CD4-positive, alpha-beta T cell (primary cell): ENCODE measurements at regions not wholly inside any gene's neighbourhood (a gene's known extent, or its start where the extent isn't known, plus 50 kb on each side); places are given as distances from the start of the nearest gene placed in this dataset.

Source experiments
- ATAC-seq: fragments of 200-7000 bp; cut with Tn5 transposase; one replicate; pipeline ENCODE4 v1.10.0; 2022; ENCODE audit warnings: mild to moderate bottlenecking; ENCODE audit not compliant: poor library complexity
- CTCF ChIA-PET: fragments of 350-600 bp; sonication (Branson Sonifier 250); formaldehyde crosslinking; loops from one replicate; lab custom pipeline; 2021; ENCODE audit warnings: antibody characterized with exemption, inconsistent platforms; lab: Charles Lee
- POLR2A ChIA-PET: fragments of 350-600 bp; sonication (Branson Sonifier 250); formaldehyde crosslinking; loops from one replicate; lab custom pipeline; 2021; ENCODE audit warnings: antibody characterized with exemption, inconsistent platforms; lab: Charles Lee
- DNase-seq, 14 experiments: peaks; one replicate each; pipeline ENCODE4 v3.0.0-alpha.2; 2013 to 2020; ENCODE audit warnings: mixed read lengths in 2 of 14
- H3K27ac ChIP-seq, 2 donors: one replicate each; pipeline versions ENCODE4 v1.5.1 to v1.7.0; 2013; ENCODE audit warnings: low read length in 2 of 2, low read depth in 1 of 2, mild to moderate bottlenecking in 1 of 2
- H3K27me3 ChIP-seq, 2 experiments: 1 replicate in 1 of 2; 2 replicates in 1 of 2; pipeline versions ENCODE4 v1.6.1 to v1.7.0; 2013; ENCODE audit warnings: low read length in 2 of 2, control low read depth in 1 of 2, mild to moderate bottlenecking in 1 of 2, moderate library complexity in 1 of 2; ENCODE audit not compliant: insufficient read depth in 2 of 2, control insufficient read depth in 1 of 2
- H3K36me3 ChIP-seq: one replicate; pipeline ENCODE4 v1.6.1; 2013; ENCODE audit warnings: low read length, control low read depth; ENCODE audit not compliant: insufficient read depth
- H3K4me1 ChIP-seq: one replicate; pipeline ENCODE4 v1.6.1; 2013; ENCODE audit warnings: low read length, control low read depth; ENCODE audit not compliant: insufficient read depth
- H3K4me3 ChIP-seq: one replicate; pipeline ENCODE4 v1.5.1; 2013; ENCODE audit warnings: mild to moderate bottlenecking, low read length, moderate library complexity
- H3K9me3 ChIP-seq, 2 experiments: 1 replicate in 1 of 2; 2 replicates in 1 of 2; pipeline versions ENCODE4 v1.6.1 to v1.7.0; 2013; ENCODE audit warnings: low read length in 2 of 2, mild to moderate bottlenecking in 2 of 2, control low read depth in 1 of 2, moderate library complexity in 1 of 2; ENCODE audit not compliant: control insufficient read depth in 1 of 2, insufficient read depth in 1 of 2
- H3K27ac Mint-ChIP-seq: one replicate; pipeline ENCODE4 v1.8.0; 2020; ENCODE audit warnings: mixed read lengths
- H3K27me3 Mint-ChIP-seq: one replicate; pipeline ENCODE4 v1.8.0; 2021; ENCODE audit warnings: mixed read lengths
- H3K36me3 Mint-ChIP-seq: one replicate; pipeline ENCODE4 v1.8.0; 2021; ENCODE audit warnings: low read depth, mixed read lengths
- H3K4me1 Mint-ChIP-seq: one replicate; pipeline ENCODE4 v1.8.0; 2021; ENCODE audit warnings: low read depth, mixed read lengths
- H3K4me3 Mint-ChIP-seq: one replicate; pipeline ENCODE4 v1.8.0; 2020; ENCODE audit warnings: mild to moderate bottlenecking, mixed read lengths
- H3K9me3 Mint-ChIP-seq: one replicate; pipeline ENCODE4 v1.8.0; 2020; ENCODE audit warnings: mixed read lengths
- intact Hi-C, 2 experiments: fragments of 100-400 bp; cut with DNase I in 1 of 2; cut with micrococcal nuclease in 1 of 2; formaldehyde crosslinking; loops; one replicate each; pipeline versions ENCODE4 v1.15.1 to v1.9.0; 2023 to 2025; cut with DNase I, micrococcal nuclease
- TF ChIP-seq, protein P1 (sequence below): fragments of 200-600 bp; IDR thresholded peaks from one replicate; pipeline ENCODE4 v1.8.0; 2022; ENCODE audit warnings: antibody characterized with exemption, mild to moderate bottlenecking

DNA sequence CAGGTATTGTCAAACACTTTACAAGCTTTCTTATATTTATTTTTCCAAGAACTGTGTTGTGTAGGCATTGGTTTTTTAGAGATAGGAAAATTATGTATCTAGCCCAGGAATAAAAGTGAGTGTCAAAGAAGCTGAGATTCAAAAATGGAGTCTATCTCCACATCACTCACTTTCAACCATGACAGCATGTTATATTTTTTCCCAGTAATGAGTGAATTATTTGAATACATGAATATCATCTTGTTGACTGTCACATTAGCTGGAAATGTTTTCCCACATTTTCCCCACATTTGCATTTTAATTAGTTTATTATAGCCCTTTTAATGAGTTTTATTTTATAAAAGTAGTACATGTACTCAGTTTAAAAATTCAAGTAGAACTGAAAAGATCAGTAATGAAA is 693.7 kb downstream of the PCDH18 start:
- intact Hi-C loops = no loop called here
- Mint-ChIP-seq H3K9me3 (peaks cover 8% of the 10 kb centered on the region), H3K27me3 (no peaks in the 10 kb centered on the region), H3K36me3 (no peaks in the 10 kb centered on the region), H3K4me3 (no peak overlapping the region), H3K27ac (no peak overlapping the region), H3K4me1 (no peaks in the 10 kb centered on the region)
- H3K27me3 ChIP-seq = no peaks in the 10 kb centered on the region
- DNase-seq = no peak
- no peaks in the 10 kb centered on the region for H3K36me3 ChIP-seq
- POLR2A ChIA-PET = interaction anchor here (0.6 kb wide), 1 partner anchor 381 kb away, joined by 3 read pairs; no protein-coding TSS in a partner anchor
- H3K4me1 ChIP-seq = no peaks in the 10 kb centered on the region
- CTCF ChIA-PET = no interaction called here
- no peak for ATAC-seq
- TF ChIP-seq, protein P1, sequence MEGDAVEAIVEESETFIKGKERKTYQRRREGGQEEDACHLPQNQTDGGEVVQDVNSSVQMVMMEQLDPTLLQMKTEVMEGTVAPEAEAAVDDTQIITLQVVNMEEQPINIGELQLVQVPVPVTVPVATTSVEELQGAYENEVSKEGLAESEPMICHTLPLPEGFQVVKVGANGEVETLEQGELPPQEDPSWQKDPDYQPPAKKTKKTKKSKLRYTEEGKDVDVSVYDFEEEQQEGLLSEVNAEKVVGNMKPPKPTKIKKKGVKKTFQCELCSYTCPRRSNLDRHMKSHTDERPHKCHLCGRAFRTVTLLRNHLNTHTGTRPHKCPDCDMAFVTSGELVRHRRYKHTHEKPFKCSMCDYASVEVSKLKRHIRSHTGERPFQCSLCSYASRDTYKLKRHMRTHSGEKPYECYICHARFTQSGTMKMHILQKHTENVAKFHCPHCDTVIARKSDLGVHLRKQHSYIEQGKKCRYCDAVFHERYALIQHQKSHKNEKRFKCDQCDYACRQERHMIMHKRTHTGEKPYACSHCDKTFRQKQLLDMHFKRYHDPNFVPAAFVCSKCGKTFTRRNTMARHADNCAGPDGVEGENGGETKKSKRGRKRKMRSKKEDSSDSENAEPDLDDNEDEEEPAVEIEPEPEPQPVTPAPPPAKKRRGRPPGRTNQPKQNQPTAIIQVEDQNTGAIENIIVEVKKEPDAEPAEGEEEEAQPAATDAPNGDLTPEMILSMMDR = no peak
- H3K27ac ChIP-seq = no peak overlapping the region
- H3K9me3 ChIP-seq = peaks cover 0 to 4% of the 10 kb centered on the region in 2 experiments
- no peak overlapping the region for H3K4me3 ChIP-seq

DNA sequence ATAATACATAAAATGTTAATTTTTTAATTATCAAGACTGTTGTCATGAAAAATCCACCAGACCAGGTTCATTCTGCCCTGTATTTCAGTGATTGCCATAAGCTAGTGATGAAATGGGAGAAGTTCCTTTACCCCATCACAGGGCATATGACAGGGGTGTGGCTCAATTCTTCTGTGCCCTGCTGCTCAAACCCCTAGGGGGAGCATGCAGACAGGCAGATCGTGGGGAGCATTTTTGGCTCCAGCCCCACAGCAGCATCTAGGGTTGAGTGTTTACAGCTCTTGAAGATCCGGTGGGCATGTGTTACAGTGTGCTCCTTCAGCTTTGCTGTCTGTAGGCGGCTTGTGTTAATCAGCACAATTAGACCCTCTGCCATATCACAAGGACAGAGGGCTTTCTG is 700.7 kb downstream of the PCDH18 start:
- Histone ChIP-seq H3K9me3 (no peaks in the 10 kb centered on the region), H3K4me3 (no peak overlapping the region), H3K27ac (no peak overlapping the region), H3K36me3 (no peaks in the 10 kb centered on the region), H3K27me3 (no peaks in the 10 kb centered on the region), H3K4me1 (no peaks in the 10 kb centered on the region)
- H3K4me3 Mint-ChIP-seq = no peak overlapping the region
- H3K27ac Mint-ChIP-seq = no peak overlapping the region
- DNase-seq = no peak
- ATAC-seq = no peak
- ChIA-PET CTCF (no interaction called here), POLR2A (no interaction called here)
- H3K36me3 Mint-ChIP-seq = no peaks in the 10 kb centered on the region
- H3K4me1 Mint-ChIP-seq = no peaks in the 10 kb centered on the region
- TF ChIP-seq, protein P1 = no peak
- H3K27me3 Mint-ChIP-seq = no peaks in the 10 kb centered on the region
- H3K9me3 Mint-ChIP-seq = peaks cover 3% of the 10 kb centered on the region
- intact Hi-C loops = no loop called here

- ChIA-PET POLR2A (no interaction called here), CTCF (no interaction called here)
- H3K27ac Mint-ChIP-seq = no peak overlapping the region
- H3K9me3 Mint-ChIP-seq = peaks cover 2% of the 10 kb centered on the region
- H3K36me3 Mint-ChIP-seq = no peaks in the 10 kb centered on the region
- H3K36me3 ChIP-seq = no peaks in the 10 kb centered on the region
- no peak overlapping the region for H3K4me3 Mint-ChIP-seq
- TF ChIP-seq, protein P1 = no peak
- peaks cover 0 to 1% of the 10 kb centered on the region in 2 experiments for H3K9me3 ChIP-seq
- H3K4me1 Mint-ChIP-seq = no peaks in the 10 kb centered on the region
- H3K4me3 ChIP-seq = no peak overlapping the region
- intact Hi-C loops = no loop called here
- H3K27me3 Mint-ChIP-seq = no peaks in the 10 kb centered on the region
- no peak overlapping the region for H3K27ac ChIP-seq
- no peaks in the 10 kb centered on the region for H3K27me3 ChIP-seq
- ATAC-seq (no peak), DNase-seq (no peak)
- H3K4me1 ChIP-seq = no peaks in the 10 kb centered on the region
Measured at GRCh38 chr4:136829280-136829679, 703.0 kb downstream of the PCDH18 start.
